Coronary artery (tissue), 2 donors: ENCODE measurements at regions not wholly inside any gene's neighbourhood (a gene's known extent, or its start where the extent isn't known, plus 50 kb on each side); places are given as distances from the start of the nearest gene placed in this dataset.

Experiments used
- DNase-seq: peaks from one replicate; pipeline ENCODE4 v3.0.0-alpha.2; 2017; ENCODE audit warnings: low spot score
- H3K27ac ChIP-seq, 2 donors: fragments of 200-600 bp; sonication (generic); one replicate each; pipeline ENCODE4 v1.5.1; 2016 to 2019
- H3K4me3 ChIP-seq: fragments of 200-600 bp; sonication (generic); 2 replicates; pipeline ENCODE4 v1.5.1; 2016; ENCODE audit warnings: mild to moderate bottlenecking, moderate library complexity
- CTCF ChIP-seq: fragments of 200-600 bp; sonication (generic); IDR thresholded peaks from one replicate; pipeline ENCODE4 v1.5.1; 2019; ENCODE audit warnings: antibody characterized with exemption

DNA sequence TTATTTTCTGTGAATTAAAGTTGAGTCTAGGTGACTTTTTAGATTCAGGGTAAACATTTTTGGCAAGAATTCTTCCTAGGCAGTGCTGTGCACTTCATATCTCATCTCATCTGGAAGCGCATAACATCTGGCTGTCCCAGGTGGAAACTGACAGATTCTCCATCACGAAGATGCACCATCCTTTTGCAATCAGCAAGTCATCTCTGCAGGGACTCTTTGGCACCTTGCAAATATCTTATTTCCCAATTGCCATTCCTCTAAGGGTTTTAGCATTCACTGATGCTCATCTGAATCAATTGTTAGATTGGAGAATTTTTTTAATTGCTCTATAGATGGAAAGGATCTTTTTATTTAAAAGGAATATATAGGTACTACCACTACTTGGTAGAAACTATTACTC is 282.7 kb upstream of the ATP10A start:
- no peak for TF ChIP-seq CTCF
- Histone ChIP-seq H3K4me3 (no peak overlapping the region), H3K27ac (no peak overlapping the region)
- no peak for DNase-seq

DNA sequence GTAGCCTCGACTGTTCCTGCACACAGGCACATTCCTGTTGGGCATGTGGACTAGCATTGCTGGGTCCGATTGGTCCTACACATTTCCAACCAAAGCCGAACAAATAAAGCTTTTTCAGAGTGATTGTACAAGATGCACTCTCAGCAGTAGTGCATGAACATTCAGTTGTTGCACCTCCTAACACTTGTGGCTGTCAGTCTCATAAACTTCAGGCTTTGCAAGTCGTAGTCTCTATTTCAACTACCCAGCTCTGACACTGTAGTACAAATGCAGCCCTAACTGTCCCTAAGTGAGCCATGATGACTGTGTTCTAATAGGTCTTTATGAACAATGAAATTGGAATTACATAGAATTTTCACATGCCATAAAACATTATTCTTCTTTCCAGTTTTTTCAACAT is 281.7 kb upstream of the ATP10A start:
- H3K4me3 ChIP-seq = no peak overlapping the region
- TF ChIP-seq CTCF = no peak
- DNase-seq = no peak
- no peak overlapping the region for H3K27ac ChIP-seq

DNA sequence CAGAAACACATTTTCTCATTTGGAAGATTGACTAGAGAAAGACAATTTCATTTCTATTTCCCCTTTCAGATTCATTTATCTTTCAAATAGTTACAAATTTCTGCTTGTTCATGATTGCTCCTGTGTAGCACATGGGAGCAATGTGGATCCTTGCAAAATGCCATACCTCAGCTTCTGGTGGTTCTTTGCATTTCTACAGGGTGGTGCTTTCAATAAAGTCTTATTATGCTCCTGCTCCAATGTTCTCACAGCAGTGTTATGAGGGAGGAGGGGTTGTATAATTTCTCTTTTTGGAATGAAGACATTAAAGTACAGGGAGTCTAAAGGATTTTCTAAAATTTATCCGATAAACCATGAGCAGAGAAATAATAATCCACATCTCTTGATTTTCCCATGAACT is 280.1 kb upstream of the ATP10A start:
- DNase-seq = no peak
- TF ChIP-seq CTCF = no peak
- no peak overlapping the region for H3K27ac ChIP-seq

GRCh38 chr15:26134812-26135211 is 271.7 kb upstream of the ATP10A start:
- Histone ChIP-seq H3K4me3 (no peak overlapping the region), H3K27ac (no peak overlapping the region)
- no peak for TF ChIP-seq CTCF
- no peak for DNase-seq

More for the DNA sequence above, 280.1 kb upstream of the ATP10A start:
- H3K4me3 ChIP-seq = no peak overlapping the region

- H3K27ac ChIP-seq = no peak overlapping the region
- H3K4me3 ChIP-seq = no peak overlapping the region
- TF ChIP-seq CTCF = no peak
- DNase-seq = no peak
Observed at GRCh38 chr15:26134152-26134551, 271.0 kb upstream of the ATP10A start.

GRCh38 chr15:26132811-26133210 is 269.7 kb upstream of the ATP10A start:
- no peak overlapping the region for H3K4me3 ChIP-seq
- no peak overlapping the region for H3K27ac ChIP-seq
- no peak for DNase-seq
- TF ChIP-seq CTCF = no peak

- TF ChIP-seq CTCF = no peak
- H3K4me3 ChIP-seq = no peak overlapping the region
- DNase-seq = no peak
- H3K27ac ChIP-seq = no peak overlapping the region
Observed at GRCh38 chr15:26129852-26130251, 266.7 kb upstream of the ATP10A start.
